Neural cell (in vitro differentiated cells): ENCODE measurements at regions not wholly inside any gene's neighbourhood (a gene's known extent, or its start where the extent isn't known, plus 50 kb on each side); places are given as distances from the start of the nearest gene placed in this dataset.

Experiments used
- H2AFZ ChIP-seq: fragments of 200-600, 300-800 bp; sonication (generic), shearing (Covaris generic); 2 replicates; pipeline ENCODE4 v1.6.0; 2014; ENCODE audit warnings: low read depth, mild to moderate bottlenecking, antibody characterized with exemption, low read length, moderate library complexity
- H3F3A ChIP-seq: fragments of 200-600 bp; shearing (Covaris generic); 2 replicates; pipeline ENCODE4 v1.6.1; 2016; ENCODE audit warnings: mild to moderate bottlenecking, moderate library complexity, mixed read lengths, antibody characterized with exemption, low read length; ENCODE audit not compliant: insufficient read depth, poor library complexity, severe bottlenecking
- H3K27ac ChIP-seq: fragments of 200-600, 300-800 bp; sonication (generic), shearing (Covaris generic); 2 replicates; pipeline ENCODE4 v1.5.1; 2014; ENCODE audit warnings: mild to moderate bottlenecking, low read length, moderate library complexity
- H3K27me3 ChIP-seq: fragments of 300-800, 200-600 bp; sonication (generic), shearing (Covaris generic); 2 replicates; pipeline ENCODE4 v1.6.0; 2014; ENCODE audit warnings: mild to moderate bottlenecking, low read depth, low read length, moderate library complexity; ENCODE audit not compliant: insufficient read depth
- H3K36me3 ChIP-seq: fragments of 300-800, 200-600 bp; sonication (generic), shearing (Covaris generic); 2 replicates; pipeline ENCODE4 v1.5.1; 2014; ENCODE audit warnings: mild to moderate bottlenecking, antibody characterized with exemption, low read length, moderate library complexity; ENCODE audit not compliant: insufficient read depth
- H3K4me2 ChIP-seq: fragments of 300-800, 200-600 bp; sonication (generic), shearing (Covaris generic); 2 replicates; pipeline ENCODE4 v1.6.0; 2014; ENCODE audit warnings: mild to moderate bottlenecking, low read length
- H3K4me3 ChIP-seq: fragments of 300-800, 200-600 bp; sonication (generic), shearing (Covaris generic); 2 replicates; pipeline ENCODE4 v1.5.1; 2014; ENCODE audit warnings: mild to moderate bottlenecking, low read length, moderate library complexity
- H3K79me2 ChIP-seq: fragments of 200-600 bp; shearing (Covaris generic); replicated peaks from 2 replicates; pipeline ENCODE4 v1.6.0; 2014; ENCODE audit warnings: mild to moderate bottlenecking, low read length, moderate library complexity; ENCODE audit not compliant: insufficient read depth
- H3K9ac ChIP-seq: fragments of 300-800, 200-600 bp; sonication (generic), shearing (Covaris generic); 2 replicates; pipeline ENCODE4 v1.6.1; 2016; ENCODE audit warnings: mild to moderate bottlenecking, low read length, mixed read lengths
- H3K9me2 ChIP-seq: fragments of 200-600 bp; shearing (Covaris generic); 2 replicates; pipeline ENCODE4 v1.6.1; 2016; ENCODE audit warnings: mild to moderate bottlenecking, low read length, mixed read lengths; ENCODE audit not compliant: insufficient read depth
- H3K9me3 ChIP-seq: fragments of 200-600, 300-800 bp; sonication (generic), shearing (Covaris generic); 2 replicates; pipeline ENCODE4 v1.6.1; 2016; ENCODE audit warnings: mild to moderate bottlenecking, mixed run types, low read length, moderate library complexity, mixed read lengths
- H4K20me1 ChIP-seq: fragments of 200-600 bp; shearing (Covaris generic); 2 replicates; pipeline ENCODE4 v1.6.1; 2016; ENCODE audit warnings: mild to moderate bottlenecking, mixed run types; ENCODE audit not compliant: insufficient read depth
- EP300 ChIP-seq: fragments of 450-650 bp; conservative IDR thresholded peaks from 2 replicates; pipeline ENCODE4 v1.6.1; 2014; ENCODE audit warnings: antibody characterized with exemption, mild to moderate bottlenecking, moderate library complexity; ENCODE audit not compliant: poor library complexity, severe bottlenecking
- EZH2 ChIP-seq: fragments of 200-600, 300-800 bp; shearing (Covaris generic), sonication (generic); IDR thresholded peaks from 2 replicates; pipeline ENCODE4 v1.6.1; 2014; ENCODE audit warnings: antibody characterized with exemption, low read length, borderline replicate concordance, mild to moderate bottlenecking; ENCODE audit not compliant: insufficient read depth, poor library complexity, severe bottlenecking
- MXI1 ChIP-seq: fragments of 450-650 bp; conservative IDR thresholded peaks from 2 replicates; pipeline ENCODE4 v1.6.1; 2014; ENCODE audit warnings: antibody characterized with exemption, mild to moderate bottlenecking; ENCODE audit not compliant: poor library complexity, severe bottlenecking
- POLR2AphosphoS5 ChIP-seq: IDR thresholded peaks from 2 replicates; pipeline ENCODE4 v1.6.1; 2012
- RAD21 ChIP-seq: fragments of 450-650 bp; conservative IDR thresholded peaks from 2 replicates; pipeline ENCODE4 v1.6.1; 2014; ENCODE audit warnings: antibody characterized with exemption, mild to moderate bottlenecking, moderate library complexity
- SMC3 ChIP-seq: fragments of 450-650 bp; conservative IDR thresholded peaks from 2 replicates; pipeline ENCODE4 v1.6.1; 2014; ENCODE audit warnings: antibody characterized with exemption, mild to moderate bottlenecking, moderate library complexity; ENCODE audit not compliant: poor library complexity
- TAF1 ChIP-seq: IDR thresholded peaks from 2 replicates; pipeline ENCODE4 v1.6.1; 2012; ENCODE audit warnings: low read depth
- TF ChIP-seq, protein P1 (sequence below): fragments of 450-650 bp; IDR thresholded peaks from 2 replicates; pipeline ENCODE4 v1.5.1; 2014; ENCODE audit warnings: antibody characterized with exemption, mild to moderate bottlenecking, moderate library complexity; ENCODE audit not compliant: poor library complexity, severe bottlenecking
- TF ChIP-seq, protein P2 (sequence below): IDR thresholded peaks from 2 replicates; pipeline ENCODE4 v1.6.1; 2012; ENCODE audit warnings: borderline replicate concordance

DNA sequence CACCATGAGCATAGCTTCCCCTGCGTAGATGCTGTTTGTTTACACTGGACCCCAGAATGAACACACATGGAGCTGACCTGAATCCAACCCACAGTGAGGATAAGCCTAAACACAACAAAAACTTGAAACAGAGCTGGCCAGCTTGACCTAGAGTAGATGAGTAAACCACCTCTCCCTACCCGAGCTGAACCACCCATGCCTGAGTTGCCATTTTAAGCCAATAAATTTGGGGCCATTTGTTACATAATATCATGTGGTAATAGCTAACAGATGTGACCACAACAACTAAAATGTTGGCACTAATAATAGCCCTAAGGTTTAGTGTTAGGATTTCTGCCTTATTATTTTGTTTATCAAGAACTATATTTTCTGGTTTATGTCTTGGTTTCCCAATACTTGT, 103.2 kb upstream of the GRIK2 start:
- Histone ChIP-seq H3K79me2 (no peaks in the 10 kb centered on the region), H3K4me2 (no peak overlapping the region), H3K9ac (no peak overlapping the region), H3K36me3 (no peaks in the 10 kb centered on the region), H3F3A (no peaks in the 10 kb centered on the region), H3K9me2 (no peaks in the 10 kb centered on the region), H3K4me3 (no peak overlapping the region), H3K27me3 (no peaks in the 10 kb centered on the region), H2AFZ (no peak overlapping the region), H3K9me3 (no peaks in the 10 kb centered on the region), H4K20me1 (no peaks in the 10 kb centered on the region), H3K27ac (no peak overlapping the region)
- TF ChIP-seq EZH2 (no peak), POLR2AphosphoS5 (no peak), MXI1 (no peak), EP300 (no peak), SMC3 (no peak)
- TF ChIP-seq, protein P1, sequence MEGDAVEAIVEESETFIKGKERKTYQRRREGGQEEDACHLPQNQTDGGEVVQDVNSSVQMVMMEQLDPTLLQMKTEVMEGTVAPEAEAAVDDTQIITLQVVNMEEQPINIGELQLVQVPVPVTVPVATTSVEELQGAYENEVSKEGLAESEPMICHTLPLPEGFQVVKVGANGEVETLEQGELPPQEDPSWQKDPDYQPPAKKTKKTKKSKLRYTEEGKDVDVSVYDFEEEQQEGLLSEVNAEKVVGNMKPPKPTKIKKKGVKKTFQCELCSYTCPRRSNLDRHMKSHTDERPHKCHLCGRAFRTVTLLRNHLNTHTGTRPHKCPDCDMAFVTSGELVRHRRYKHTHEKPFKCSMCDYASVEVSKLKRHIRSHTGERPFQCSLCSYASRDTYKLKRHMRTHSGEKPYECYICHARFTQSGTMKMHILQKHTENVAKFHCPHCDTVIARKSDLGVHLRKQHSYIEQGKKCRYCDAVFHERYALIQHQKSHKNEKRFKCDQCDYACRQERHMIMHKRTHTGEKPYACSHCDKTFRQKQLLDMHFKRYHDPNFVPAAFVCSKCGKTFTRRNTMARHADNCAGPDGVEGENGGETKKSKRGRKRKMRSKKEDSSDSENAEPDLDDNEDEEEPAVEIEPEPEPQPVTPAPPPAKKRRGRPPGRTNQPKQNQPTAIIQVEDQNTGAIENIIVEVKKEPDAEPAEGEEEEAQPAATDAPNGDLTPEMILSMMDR, result no peak

DNA sequence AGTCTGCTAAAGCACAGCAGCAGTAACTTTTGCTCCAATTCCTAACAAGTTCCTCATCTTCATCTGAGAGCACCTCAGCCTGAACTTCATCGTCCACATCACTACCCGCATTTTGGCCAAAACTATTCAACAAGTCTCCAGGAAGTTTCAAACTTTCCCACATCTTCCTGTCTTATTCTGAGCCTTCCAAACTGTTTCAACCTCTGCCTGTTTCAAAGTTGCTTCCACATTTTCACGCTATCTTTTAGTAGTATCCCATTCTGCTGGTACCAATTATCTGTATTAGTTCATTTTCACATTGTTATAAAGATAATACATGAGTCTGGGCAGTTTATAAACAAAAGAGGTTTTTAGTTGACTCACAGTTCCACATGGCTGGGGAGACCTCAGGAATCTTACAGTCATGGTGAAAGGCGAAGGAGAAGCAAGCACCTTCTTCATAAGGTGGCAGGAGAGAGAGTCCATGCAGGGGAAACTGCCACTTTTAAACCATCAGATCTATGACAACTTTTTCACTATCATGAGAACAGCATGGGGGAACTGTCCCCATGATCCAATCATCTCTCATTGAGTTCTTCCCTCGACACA, 99.4 kb upstream of the GRIK2 start:
- Histone ChIP-seq H3K79me2 (no peaks in the 10 kb centered on the region), H3K27me3 (no peaks in the 10 kb centered on the region), H4K20me1 (no peaks in the 10 kb centered on the region), H3K4me3 (no peak overlapping the region), H2AFZ (no peak overlapping the region), H3K27ac (no peak overlapping the region), H3K9ac (no peak overlapping the region), H3F3A (no peaks in the 10 kb centered on the region), H3K9me3 (no peaks in the 10 kb centered on the region), H3K36me3 (no peaks in the 10 kb centered on the region), H3K4me2 (no peak overlapping the region), H3K9me2 (no peaks in the 10 kb centered on the region)
- no peak for TF ChIP-seq SMC3
- no peak for TF ChIP-seq EP300
- no peak for TF ChIP-seq EZH2
- no peak for TF ChIP-seq MXI1
- TF ChIP-seq TAF1, result no peak
- TF ChIP-seq, protein P2, sequence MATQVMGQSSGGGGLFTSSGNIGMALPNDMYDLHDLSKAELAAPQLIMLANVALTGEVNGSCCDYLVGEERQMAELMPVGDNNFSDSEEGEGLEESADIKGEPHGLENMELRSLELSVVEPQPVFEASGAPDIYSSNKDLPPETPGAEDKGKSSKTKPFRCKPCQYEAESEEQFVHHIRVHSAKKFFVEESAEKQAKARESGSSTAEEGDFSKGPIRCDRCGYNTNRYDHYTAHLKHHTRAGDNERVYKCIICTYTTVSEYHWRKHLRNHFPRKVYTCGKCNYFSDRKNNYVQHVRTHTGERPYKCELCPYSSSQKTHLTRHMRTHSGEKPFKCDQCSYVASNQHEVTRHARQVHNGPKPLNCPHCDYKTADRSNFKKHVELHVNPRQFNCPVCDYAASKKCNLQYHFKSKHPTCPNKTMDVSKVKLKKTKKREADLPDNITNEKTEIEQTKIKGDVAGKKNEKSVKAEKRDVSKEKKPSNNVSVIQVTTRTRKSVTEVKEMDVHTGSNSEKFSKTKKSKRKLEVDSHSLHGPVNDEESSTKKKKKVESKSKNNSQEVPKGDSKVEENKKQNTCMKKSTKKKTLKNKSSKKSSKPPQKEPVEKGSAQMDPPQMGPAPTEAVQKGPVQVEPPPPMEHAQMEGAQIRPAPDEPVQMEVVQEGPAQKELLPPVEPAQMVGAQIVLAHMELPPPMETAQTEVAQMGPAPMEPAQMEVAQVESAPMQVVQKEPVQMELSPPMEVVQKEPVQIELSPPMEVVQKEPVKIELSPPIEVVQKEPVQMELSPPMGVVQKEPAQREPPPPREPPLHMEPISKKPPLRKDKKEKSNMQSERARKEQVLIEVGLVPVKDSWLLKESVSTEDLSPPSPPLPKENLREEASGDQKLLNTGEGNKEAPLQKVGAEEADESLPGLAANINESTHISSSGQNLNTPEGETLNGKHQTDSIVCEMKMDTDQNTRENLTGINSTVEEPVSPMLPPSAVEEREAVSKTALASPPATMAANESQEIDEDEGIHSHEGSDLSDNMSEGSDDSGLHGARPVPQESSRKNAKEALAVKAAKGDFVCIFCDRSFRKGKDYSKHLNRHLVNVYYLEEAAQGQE, result no peak
- TF ChIP-seq, protein P1, result no peak
- TF ChIP-seq POLR2AphosphoS5, result no peak
- no peak for TF ChIP-seq RAD21
